ENCODE measurements at regions not wholly inside any gene's neighbourhood (a gene's known extent, or its start where the extent isn't known, plus 50 kb on each side); places are given as distances from the start of the nearest gene placed in this dataset.

DNA sequence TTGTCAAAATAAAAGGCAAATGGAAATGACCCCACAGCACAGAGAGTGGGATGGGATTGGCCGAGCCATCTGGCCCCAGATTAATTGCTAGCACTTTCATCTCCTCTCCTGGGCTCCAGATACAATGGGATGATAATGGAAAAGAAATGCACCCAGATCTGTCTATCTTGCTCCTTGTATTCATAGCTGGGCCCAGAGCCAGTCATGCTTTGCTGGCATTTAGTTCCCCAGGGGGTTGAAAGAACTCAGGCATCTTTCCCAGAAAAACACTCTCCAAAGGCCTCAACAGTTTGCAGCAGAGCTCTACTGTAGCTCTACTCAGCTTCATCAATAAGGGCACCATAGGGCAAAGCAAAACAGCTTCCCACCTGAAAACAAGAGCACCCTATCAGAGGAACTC is 116.0 kb upstream of the FOXA2 start (continued):
- TF ChIP-seq, protein P1, sequence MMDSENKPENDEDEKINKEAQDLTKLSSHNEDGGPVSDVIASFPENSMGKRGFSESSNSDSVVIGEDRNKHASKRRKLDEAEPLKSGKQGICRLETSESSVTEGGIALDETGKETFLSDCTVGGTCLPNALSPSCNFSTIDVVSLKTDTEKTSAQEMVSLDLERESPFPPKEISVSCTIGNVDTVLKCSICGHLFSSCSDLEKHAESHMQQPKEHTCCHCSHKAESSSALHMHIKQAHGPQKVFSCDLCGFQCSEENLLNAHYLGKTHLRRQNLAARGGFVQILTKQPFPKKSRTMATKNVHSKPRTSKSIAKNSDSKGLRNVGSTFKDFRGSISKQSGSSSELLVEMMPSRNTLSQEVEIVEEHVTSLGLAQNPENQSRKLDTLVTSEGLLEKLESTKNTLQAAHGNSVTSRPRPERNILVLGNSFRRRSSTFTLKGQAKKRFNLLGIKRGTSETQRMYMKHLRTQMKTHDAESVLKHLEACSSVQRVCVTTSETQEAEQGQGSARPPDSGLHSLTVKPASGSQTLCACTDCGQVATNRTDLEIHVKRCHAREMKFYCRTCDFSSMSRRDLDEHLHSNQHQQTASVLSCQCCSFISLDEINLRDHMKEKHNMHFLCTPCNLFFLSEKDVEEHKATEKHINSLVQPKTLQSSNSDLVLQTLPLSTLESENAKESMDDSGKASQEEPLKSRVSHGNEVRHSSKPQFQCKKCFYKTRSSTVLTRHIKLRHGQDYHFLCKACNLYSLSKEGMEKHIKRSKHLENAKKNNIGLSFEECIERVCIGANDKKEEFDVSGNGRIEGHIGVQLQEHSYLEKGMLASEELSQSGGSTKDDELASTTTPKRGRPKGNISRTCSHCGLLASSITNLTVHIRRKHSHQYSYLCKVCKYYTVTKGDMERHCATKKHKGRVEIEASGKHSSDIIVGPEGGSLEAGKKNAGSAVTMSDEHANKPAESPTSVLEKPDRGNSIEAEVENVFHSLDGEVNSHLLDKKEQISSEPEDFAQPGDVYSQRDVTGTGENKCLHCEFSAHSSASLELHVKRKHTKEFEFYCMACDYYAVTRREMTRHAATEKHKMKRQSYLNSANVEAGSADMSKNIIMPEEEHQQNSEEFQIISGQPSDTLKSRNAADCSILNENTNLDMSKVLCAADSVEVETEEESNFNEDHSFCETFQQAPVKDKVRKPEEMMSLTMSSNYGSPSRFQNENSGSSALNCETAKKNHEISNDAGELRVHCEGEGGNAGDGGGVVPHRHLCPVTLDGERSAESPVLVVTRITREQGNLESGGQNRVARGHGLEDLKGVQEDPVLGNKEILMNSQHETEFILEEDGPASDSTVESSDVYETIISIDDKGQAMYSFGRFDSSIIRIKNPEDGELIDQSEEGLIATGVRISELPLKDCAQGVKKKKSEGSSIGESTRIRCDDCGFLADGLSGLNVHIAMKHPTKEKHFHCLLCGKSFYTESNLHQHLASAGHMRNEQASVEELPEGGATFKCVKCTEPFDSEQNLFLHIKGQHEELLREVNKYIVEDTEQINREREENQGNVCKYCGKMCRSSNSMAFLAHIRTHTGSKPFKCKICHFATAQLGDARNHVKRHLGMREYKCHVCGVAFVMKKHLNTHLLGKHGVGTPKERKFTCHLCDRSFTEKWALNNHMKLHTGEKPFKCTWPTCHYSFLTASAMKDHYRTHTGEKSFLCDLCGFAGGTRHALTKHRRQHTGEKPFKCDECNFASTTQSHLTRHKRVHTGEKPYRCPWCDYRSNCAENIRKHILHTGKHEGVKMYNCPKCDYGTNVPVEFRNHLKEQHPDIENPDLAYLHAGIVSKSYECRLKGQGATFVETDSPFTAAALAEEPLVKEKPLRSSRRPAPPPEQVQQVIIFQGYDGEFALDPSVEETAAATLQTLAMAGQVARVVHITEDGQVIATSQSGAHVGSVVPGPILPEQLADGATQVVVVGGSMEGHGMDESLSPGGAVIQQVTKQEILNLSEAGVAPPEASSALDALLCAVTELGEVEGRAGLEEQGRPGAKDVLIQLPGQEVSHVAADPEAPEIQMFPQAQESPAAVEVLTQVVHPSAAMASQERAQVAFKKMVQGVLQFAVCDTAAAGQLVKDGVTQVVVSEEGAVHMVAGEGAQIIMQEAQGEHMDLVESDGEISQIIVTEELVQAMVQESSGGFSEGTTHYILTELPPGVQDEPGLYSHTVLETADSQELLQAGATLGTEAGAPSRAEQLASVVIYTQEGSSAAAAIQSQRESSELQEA (IDR thresholded peaks at IDR 0.05; ENCODE audit: low read depth) = no peak

- POLR2A ChIA-PET = interaction anchor here (1.0 kb wide), 1 partner anchor 649 kb away, joined by 3 read pairs; the partner anchor contains the start of gene NXT1
- Histone ChIP-seq H3K27ac (ENCODE audit: extremely low read depth, low read depth, low read length) (no peak overlapping the region), H3K36me3 (ENCODE audit: control insufficient read depth, insufficient read depth, low read length) (no peaks in the 10 kb centered on the region), H3K4me1 (replicated peaks in 1 of 2; ENCODE audit: control insufficient read depth in 2 of 2, insufficient read depth in 2 of 2, low read length in 2 of 2) (no peaks in the 10 kb centered on the region), H3K4me2 (ENCODE audit: insufficient read depth, low read length) (no peak overlapping the region), H3K9me3 (replicated peaks; ENCODE audit: control insufficient read depth, insufficient read depth, low read depth, low read length) (no peaks in the 10 kb centered on the region), H3K27me3 (ENCODE audit: control insufficient read depth in 2 of 2, insufficient read depth in 2 of 2, low read length in 2 of 2) (no peaks in the 10 kb centered on the region), H3K79me2 (ENCODE audit: control insufficient read depth, insufficient read depth, low read length) (no peaks in the 10 kb centered on the region), H2AFZ (ENCODE audit: low read depth, low read length) (no peak overlapping the region), H3K9me1 (ENCODE audit: control insufficient read depth, insufficient read depth, low read length) (no peaks in the 10 kb centered on the region), H4K20me1 (replicated peaks; ENCODE audit: control insufficient read depth, insufficient read depth, low read length) (no peaks in the 10 kb centered on the region), H3K4me3 (no peak overlapping the region), H3K9ac (ENCODE audit: insufficient read depth in 1 of 2, low read depth in 2 of 2, low read length in 2 of 2) (no peak overlapping the region)
- peak; percentile 96 for TF ChIP-seq ZNF12 (CRISPR knock-in tag; IDR thresholded peaks at IDR 0.05)
- TF ChIP-seq TRIM24 (IDR thresholded peaks at IDR 0.05) = no peak
- no peak for TF ChIP-seq KLF6 (CRISPR knock-in tag; IDR thresholded peaks at IDR 0.05; ENCODE audit: borderline replicate concordance)
- CTCF ChIA-PET (ENCODE audit: low intra/inter-chr PET ratio) = no interaction called here
- intact Hi-C loops (cut with micrococcal nuclease) (no loop called here), in situ Hi-C loops (cut with MboI) (no loop called here)
- no TSS peak for BruUV-seq (replicated peaks)
- FAIRE-seq (no peak), ATAC-seq (no peak), DNase-seq (ENCODE audit: extremely low read depth in 1 of 4, low spot score in 3 of 4) (no peak)
- 0% methylated on average over 1 of the region's 1 CpG for WGBS (ENCODE audit: insufficient coverage, low coverage, missing lambda C conversion rate)
These were observed 117.4 kb upstream of the FOXA2 start for GRCh38 chr20:22701679-22702308.

Measured in K562 (cell line).